HCT116 (cell line): ENCODE measurements at regions not wholly inside any gene's neighbourhood (a gene's known extent, or its start where the extent isn't known, plus 50 kb on each side); places are given as distances from the start of the nearest gene placed in this dataset.

Experiments
- ATAC-seq: fragments of 200-7000 bp; cut with Tn5 transposase; 2 replicates; pipeline ENCODE4 v1.9.1; 2020; ENCODE audit warnings: mild to moderate bottlenecking, moderate library complexity
- BruUV-seq: library from RNA; stranded (reverse); fragments of 400-500 nt; replicated peaks from 2 replicates; lab custom pipeline; 2021; lab: Mats Ljungman, UMichigan
- CTCF ChIA-PET: fragments of 300-600 bp; sonication (Branson Sonifier 250); formaldehyde crosslinking; loops from one replicate; lab custom pipeline; 2021; ENCODE audit warnings: antibody characterized with exemption; lab: Charles Lee
- POLR2A ChIA-PET: fragments of 300-600, 350-600 bp; sonication (Branson Sonifier 250); formaldehyde crosslinking; loops from one replicate; lab custom pipeline; 2021; ENCODE audit warnings: antibody characterized with exemption; lab: Charles Lee
- RAD21 ChIA-PET, 2 experiments: fragments of 300-600 bp; sonication (Branson Sonifier 250); formaldehyde crosslinking; loops; one replicate each; lab custom pipeline; 2023; ENCODE audit warnings: low total read pairs in 2 of 2; ENCODE audit not compliant: uncharacterized antibody in 2 of 2, unreplicated experiment in 2 of 2, low non-redundant PET in 1 of 2; lab: Charles Lee
- DNase-seq: peaks from one replicate; pipeline ENCODE4 v3.0.0-alpha.2; 2010; ENCODE audit warnings: low read depth, low spot score
- H2AFZ ChIP-seq: fragments of 200-600 bp; shearing (Covaris generic), sonication (generic); 2 replicates; pipeline ENCODE4 v1.6.1; 2017; ENCODE audit warnings: low read depth, mixed run types, mixed read lengths, antibody characterized with exemption, low read length; ENCODE audit not compliant: poor library complexity, severe bottlenecking
- H3K27ac ChIP-seq: 2 replicates; pipeline ENCODE4 v1.5.1; 2012; ENCODE audit warnings: low read depth, low read length
- H3K27me3 ChIP-seq: fragments of 200-600 bp; sonication (generic); 2 replicates; pipeline ENCODE4 v1.6.1; 2016; ENCODE audit warnings: mixed run types, low read length, mixed read lengths; ENCODE audit not compliant: insufficient read depth
- H3K36me3 ChIP-seq, 2 experiments: fragments of 200-500 bp in 1 of 2; fragments of 200-600 bp in 1 of 2; sonication (Bioruptor generic) in 1 of 2; sonication (generic) in 1 of 2; 2 replicates each; pipeline versions ENCODE4 v1.5.1 to v1.6.1; 2014 to 2016; ENCODE audit warnings: low read length in 2 of 2, inconsistent platforms in 1 of 2, mixed read lengths in 1 of 2, mixed run types in 1 of 2; ENCODE audit not compliant: insufficient read depth in 2 of 2, control insufficient read depth in 1 of 2
- H3K4me1 ChIP-seq, 2 experiments: fragments of 200-600 bp in 1 of 2; sonication (generic) in 1 of 2; 2 replicates each; pipeline versions ENCODE4 v1.5.1 to v1.6.1; 2012 to 2017; ENCODE audit warnings: low read length in 2 of 2, inconsistent platforms in 1 of 2, mild to moderate bottlenecking in 1 of 2, mixed read lengths in 1 of 2, mixed run types in 1 of 2, moderate library complexity in 1 of 2; ENCODE audit not compliant: insufficient read depth in 2 of 2, control insufficient read depth in 1 of 2
- H3K4me2 ChIP-seq: fragments of 200-600 bp; sonication (generic); 2 replicates; pipeline ENCODE4 v1.6.1; 2017; ENCODE audit warnings: mixed run types, low read length, mixed read lengths
- H3K4me3 ChIP-seq, 2 experiments: fragments of 200-600 bp in 1 of 2; sonication (generic) in 1 of 2; replicated peaks in 1 of 2; 2 replicates each; pipeline ENCODE4 v1.5.1; 2011 to 2016; ENCODE audit warnings: low read length in 2 of 2, control low read depth in 1 of 2, low read depth in 1 of 2, mild to moderate bottlenecking in 1 of 2, mixed read lengths in 1 of 2, mixed run types in 1 of 2
- H3K79me2 ChIP-seq: fragments of 200-600 bp; sonication (generic); 2 replicates; pipeline ENCODE4 v1.6.1; 2017; ENCODE audit warnings: mild to moderate bottlenecking, mixed run types, low read length, moderate library complexity, mixed read lengths; ENCODE audit not compliant: insufficient read depth
- H3K9ac ChIP-seq: fragments of 200-600 bp; sonication (generic); 2 replicates; pipeline ENCODE4 v1.6.1; 2016; ENCODE audit warnings: low read length, mixed read lengths
- H3K9me2 ChIP-seq: fragments of 200-600 bp; sonication (generic), shearing (Covaris generic); 2 replicates; pipeline ENCODE4 v1.6.1; 2017; ENCODE audit warnings: mixed run types, mild to moderate bottlenecking, moderate library complexity; ENCODE audit not compliant: insufficient read depth
- H3K9me3 ChIP-seq, 2 experiments: fragments of 200-500 bp in 1 of 2; fragments of 200-600 bp in 1 of 2; sonication (Bioruptor generic) in 1 of 2; sonication (generic) in 1 of 2; 2 replicates each; pipeline ENCODE4 v1.6.1; 2014 to 2017; ENCODE audit warnings: low read length in 2 of 2, mixed read lengths in 2 of 2, inconsistent platforms in 1 of 2, low read depth in 1 of 2, mild to moderate bottlenecking in 1 of 2, mixed run types in 1 of 2, moderate library complexity in 1 of 2; ENCODE audit not compliant: control insufficient read depth in 1 of 2, insufficient read depth in 1 of 2
- H4K20me1 ChIP-seq: fragments of 200-600 bp; sonication (generic), shearing (Covaris generic); 2 replicates; pipeline ENCODE4 v1.6.1; 2017; ENCODE audit warnings: mixed run types, mild to moderate bottlenecking, moderate library complexity; ENCODE audit not compliant: insufficient read depth
- ATF3 ChIP-seq: IDR thresholded peaks from 2 replicates; pipeline ENCODE4 v1.6.1; 2012
- CBX3 ChIP-seq: IDR thresholded peaks from 2 replicates; pipeline ENCODE4 v1.6.1; 2012; ENCODE audit warnings: low read depth
- EGR1 ChIP-seq: IDR thresholded peaks from 2 replicates; pipeline ENCODE4 v1.6.1; 2012; ENCODE audit warnings: low read depth
- FOSL1 ChIP-seq: IDR thresholded peaks from 2 replicates; pipeline ENCODE4 v1.6.1; 2012; ENCODE audit warnings: low read depth
- YY1 ChIP-seq: IDR thresholded peaks from 2 replicates; pipeline ENCODE4 v1.6.1; 2011; ENCODE audit warnings: low read length, low read depth, moderate library complexity, mild to moderate bottlenecking; ENCODE audit not compliant: insufficient replicate concordance; ENCODE audit errors: extremely low read depth
- intact Hi-C: fragments of 100-400 bp; cut with micrococcal nuclease; formaldehyde crosslinking; loops from 2 replicates; pipeline ENCODE4 v1.10.0; 2022
- TF ChIP-seq, protein P1 (sequence below), 3 experiments: fragments of 200-600 bp in 1 of 3; sonication (generic) in 1 of 3; IDR thresholded peaks in 2 of 3; conservative IDR thresholded peaks in 1 of 3; 2 replicates each; pipeline ENCODE4 v1.5.1; 2012 to 2017; ENCODE audit warnings: low read depth in 2 of 3, low read length in 2 of 3, antibody characterized with exemption in 1 of 3, borderline replicate concordance in 1 of 3, control low read depth in 1 of 3, mild to moderate bottlenecking in 1 of 3, mixed read lengths in 1 of 3, mixed run types in 1 of 3, moderate library complexity in 1 of 3; ENCODE audit not compliant: insufficient read depth in 1 of 3

- Histone ChIP-seq H3K27ac (no peak overlapping the region), H3K9ac (no peak overlapping the region), H3K4me2 (no peak overlapping the region), H3K36me3 (no peaks in the 10 kb centered on the region)
- RAD21 ChIA-PET = no interaction called here
- intact Hi-C loops = no loop called here
- no peak for ATAC-seq
- TF ChIP-seq EGR1 (no peak), YY1 (no peak), FOSL1 (no peak), ATF3 (no peak), CBX3 (no peak)
- TF ChIP-seq, protein P1, sequence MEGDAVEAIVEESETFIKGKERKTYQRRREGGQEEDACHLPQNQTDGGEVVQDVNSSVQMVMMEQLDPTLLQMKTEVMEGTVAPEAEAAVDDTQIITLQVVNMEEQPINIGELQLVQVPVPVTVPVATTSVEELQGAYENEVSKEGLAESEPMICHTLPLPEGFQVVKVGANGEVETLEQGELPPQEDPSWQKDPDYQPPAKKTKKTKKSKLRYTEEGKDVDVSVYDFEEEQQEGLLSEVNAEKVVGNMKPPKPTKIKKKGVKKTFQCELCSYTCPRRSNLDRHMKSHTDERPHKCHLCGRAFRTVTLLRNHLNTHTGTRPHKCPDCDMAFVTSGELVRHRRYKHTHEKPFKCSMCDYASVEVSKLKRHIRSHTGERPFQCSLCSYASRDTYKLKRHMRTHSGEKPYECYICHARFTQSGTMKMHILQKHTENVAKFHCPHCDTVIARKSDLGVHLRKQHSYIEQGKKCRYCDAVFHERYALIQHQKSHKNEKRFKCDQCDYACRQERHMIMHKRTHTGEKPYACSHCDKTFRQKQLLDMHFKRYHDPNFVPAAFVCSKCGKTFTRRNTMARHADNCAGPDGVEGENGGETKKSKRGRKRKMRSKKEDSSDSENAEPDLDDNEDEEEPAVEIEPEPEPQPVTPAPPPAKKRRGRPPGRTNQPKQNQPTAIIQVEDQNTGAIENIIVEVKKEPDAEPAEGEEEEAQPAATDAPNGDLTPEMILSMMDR (IDR thresholded peaks at IDR 0.05 in 2 of 3, conservative IDR thresholded peaks at IDR 0.05 in 1 of 3; ENCODE audit: borderline replicate concordance in 1 of 3, insufficient read depth in 1 of 3, low read depth in 2 of 3, low read length in 2 of 3) = no peak
- TF ChIP-seq, all 23 proteins: peak for 0
- ChIA-PET CTCF (no interaction called here), POLR2A (no interaction called here)
- Histone ChIP-seq H3K27me3 (no peaks in the 10 kb centered on the region), H2AFZ (no peak overlapping the region), H3K79me2 (no peaks in the 10 kb centered on the region), H4K20me1 (no peaks in the 10 kb centered on the region), H3K4me1 (no peaks in the 10 kb centered on the region), H3K4me3 (no peak overlapping the region), H3K9me2 (no peaks in the 10 kb centered on the region), H3K9me3 (no peaks in the 10 kb centered on the region)
- no TSS peak for BruUV-seq
- no peak for DNase-seq
Measured at GRCh38 chr2:65508225-65508624, 75.8 kb upstream of the SPRED2 start.
